GM12874 (cell line): ENCODE measurements at regions not wholly inside any gene's neighbourhood (a gene's known extent, or its start where the extent isn't known, plus 50 kb on each side); places are given as distances from the start of the nearest gene placed in this dataset.

ENCODE experiments used
- CTCF ChIP-seq: IDR thresholded peaks from 2 replicates; pipeline ENCODE4 v1.5.1; 2011; ENCODE audit warnings: low read depth, mild to moderate bottlenecking, control low read depth, low read length, moderate library complexity; ENCODE audit not compliant: insufficient read depth

DNA sequence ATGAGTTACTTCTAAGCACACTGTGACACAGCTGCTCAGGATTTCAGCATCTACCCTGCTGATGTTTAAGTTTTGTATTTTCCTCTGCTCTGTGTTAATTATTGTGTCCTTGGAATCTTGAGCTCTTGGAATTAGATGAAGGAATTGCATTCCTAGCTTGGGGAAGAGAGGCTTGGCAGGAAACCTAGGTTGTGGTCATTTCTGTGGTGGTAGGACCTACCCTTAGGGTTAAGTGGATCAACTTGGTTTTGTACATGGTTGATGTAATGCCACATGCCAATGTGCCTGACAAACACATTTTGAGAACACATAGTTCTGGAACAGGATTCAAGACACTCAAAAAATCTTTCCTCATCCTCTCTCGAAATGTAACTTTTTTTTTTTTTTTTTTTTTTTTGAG is 264.5 kb upstream of the MEX3C start:
- TF ChIP-seq CTCF = no peak

GRCh38 chr18:51463483-51464136 is 266.1 kb upstream of the MEX3C start:
- no peak for TF ChIP-seq CTCF

GRCh38 chr18:51478908-51479307 is 281.4 kb upstream of the MEX3C start:
- no peak for TF ChIP-seq CTCF

DNA sequence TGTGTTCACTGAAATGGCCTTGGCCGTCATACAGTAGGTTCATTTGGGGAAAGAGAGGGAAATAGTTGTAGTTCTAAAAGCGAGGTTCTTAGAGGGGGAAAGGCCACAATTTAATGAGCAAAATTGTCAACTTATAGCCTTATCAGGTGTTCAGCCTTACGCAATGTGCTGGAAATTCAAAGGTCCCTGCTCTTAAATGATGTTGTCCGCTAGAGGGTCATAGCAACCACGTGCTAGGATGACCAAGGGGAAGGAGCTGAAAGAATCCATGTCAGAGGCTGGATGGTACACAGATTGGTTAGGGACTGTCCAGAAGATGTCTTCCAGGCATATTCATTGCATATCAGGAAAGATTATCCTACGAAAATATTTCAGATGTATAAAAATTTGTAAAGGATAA is 282.3 kb upstream of the MEX3C start:
- TF ChIP-seq CTCF = no peak

DNA sequence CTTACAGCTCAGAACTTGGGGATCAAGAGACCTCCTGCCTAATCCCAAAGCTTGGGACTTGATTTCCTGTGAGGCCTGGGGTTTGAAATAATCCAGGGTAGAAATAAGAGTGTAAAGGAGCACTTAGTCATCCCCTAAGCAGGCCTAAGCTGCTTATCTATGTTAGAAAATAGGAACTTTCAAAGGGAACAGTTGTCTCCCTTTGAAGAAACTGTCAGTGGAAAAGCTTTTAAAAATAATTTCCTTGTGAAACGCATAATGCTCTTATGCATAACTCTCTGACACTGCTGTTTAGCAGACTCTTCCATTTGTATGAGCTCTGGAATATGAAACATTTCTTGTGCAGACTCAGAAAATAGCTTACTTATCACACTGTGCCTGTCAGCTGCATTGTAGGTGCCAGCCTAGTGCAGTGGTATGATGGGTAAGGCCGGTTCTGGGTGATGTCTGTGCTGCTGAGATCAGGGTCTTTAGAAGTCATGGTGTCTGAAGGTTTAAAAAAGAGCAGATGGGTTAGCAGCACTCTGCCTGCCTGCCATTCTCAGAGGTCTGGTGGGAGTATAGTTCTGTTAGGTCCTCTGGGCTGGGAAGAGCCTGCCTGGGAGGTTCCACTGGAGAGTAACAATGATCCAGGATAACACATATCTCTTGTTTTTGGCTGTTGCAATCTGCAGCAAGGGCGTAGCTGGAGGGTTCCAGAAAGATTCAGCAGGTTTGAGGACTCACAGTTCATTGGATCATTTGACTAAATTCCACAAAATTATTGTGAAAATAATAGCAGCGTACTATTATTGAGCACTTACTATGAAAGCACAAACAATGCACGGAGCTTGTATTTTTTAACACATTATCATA is 283.2 kb upstream of the MEX3C start:
- no peak for TF ChIP-seq CTCF

DNA sequence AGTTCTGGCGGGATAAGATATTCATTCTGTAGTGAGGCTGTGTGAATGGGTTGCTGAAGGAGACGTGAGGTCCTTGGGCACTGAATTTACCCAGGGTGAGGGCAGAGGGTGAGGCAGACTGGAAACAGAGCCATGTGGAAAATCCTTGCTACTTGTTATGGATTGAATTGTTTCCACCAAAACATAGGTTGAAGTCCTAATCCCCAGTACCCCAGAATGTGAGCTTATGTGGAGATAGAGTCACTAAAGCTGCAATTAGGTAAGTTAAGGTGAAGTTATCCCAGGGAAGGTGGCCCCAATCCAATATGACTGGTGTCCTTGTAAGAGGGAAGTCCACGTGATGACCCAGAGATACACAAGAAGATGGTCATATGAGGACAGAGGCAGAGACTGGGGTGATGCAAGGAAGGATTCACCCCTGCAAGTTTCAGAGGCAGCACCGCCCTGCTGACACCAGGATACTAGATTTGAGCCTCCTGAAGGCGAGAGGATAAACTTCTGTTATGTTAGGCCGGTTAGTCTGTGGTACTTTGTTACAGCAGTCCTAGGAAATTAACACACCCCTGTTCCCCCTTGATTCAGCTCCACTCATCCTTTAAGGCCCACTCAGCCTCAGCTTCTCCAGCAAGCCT is 289.4 kb upstream of the MEX3C start:
- no peak for TF ChIP-seq CTCF

GRCh38 chr18:51490417-51490816 is 292.9 kb upstream of the MEX3C start:
- TF ChIP-seq CTCF = no peak
